ENCODE measurements at regions not wholly inside any gene's neighbourhood (a gene's known extent, or its start where the extent isn't known, plus 50 kb on each side); places are given as distances from the start of the nearest gene placed in this dataset.

DNA sequence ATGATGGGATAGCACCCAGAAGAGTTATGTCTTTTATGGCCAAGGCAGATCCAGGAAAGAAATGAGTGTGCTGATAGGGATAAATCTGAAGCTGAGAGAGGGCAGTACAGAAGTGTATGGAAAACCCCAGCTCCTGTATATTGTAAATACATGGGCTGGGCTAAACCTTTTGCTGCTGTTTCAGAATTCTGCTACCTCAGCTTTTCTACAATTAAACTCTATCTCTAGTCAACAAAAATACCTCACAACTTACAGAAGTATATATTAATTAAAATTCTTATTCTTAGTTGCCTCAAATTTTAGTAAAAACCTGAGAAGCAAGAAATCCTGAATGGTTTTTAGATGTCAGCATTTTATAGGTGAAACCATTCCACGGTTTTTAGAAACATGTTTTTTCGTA, 889.5 kb upstream of the NXPH2 start:
- TF ChIP-seq RAD21 (IDR thresholded peaks at IDR 0.05; ENCODE audit: low read depth) (no peak), YY1 (IDR thresholded peaks at IDR 0.05; ENCODE audit: low read depth) (no peak)
- TF ChIP-seq, protein P1, sequence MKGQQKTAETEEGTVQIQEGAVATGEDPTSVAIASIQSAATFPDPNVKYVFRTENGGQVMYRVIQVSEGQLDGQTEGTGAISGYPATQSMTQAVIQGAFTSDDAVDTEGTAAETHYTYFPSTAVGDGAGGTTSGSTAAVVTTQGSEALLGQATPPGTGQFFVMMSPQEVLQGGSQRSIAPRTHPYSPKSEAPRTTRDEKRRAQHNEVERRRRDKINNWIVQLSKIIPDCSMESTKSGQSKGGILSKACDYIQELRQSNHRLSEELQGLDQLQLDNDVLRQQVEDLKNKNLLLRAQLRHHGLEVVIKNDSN (IDR thresholded peaks at IDR 0.05): no peak

DNA sequence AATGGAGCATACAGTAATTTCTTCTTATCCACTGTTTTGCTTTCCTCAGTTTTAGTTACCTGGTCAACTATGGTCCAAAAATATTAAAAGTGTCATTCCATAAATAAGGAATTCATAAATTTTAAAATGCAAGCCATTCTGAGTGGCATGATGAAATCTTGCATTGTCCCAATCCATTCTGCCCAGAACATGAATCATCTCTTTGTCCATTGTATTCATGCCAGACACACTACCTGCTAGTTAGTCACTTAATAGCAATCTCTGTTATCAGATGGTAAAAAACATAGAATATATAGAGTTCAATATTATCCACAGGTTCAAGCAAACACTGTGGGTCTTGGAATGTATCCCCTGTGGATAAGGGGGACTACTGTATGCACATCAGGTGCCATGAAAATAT, 872.2 kb upstream of the NXPH2 start:
- TF ChIP-seq EGR1 (IDR thresholded peaks at IDR 0.05) (no peak), ZBTB7A (IDR thresholded peaks at IDR 0.05; ENCODE audit: low read depth) (no peak), NFIC (IDR thresholded peaks at IDR 0.05) (no peak), TAF1 (IDR thresholded peaks at IDR 0.05; ENCODE audit: low read depth) (no peak), TCF12 (IDR thresholded peaks at IDR 0.05; ENCODE audit: low read depth) (no peak), FOXM1 (IDR thresholded peaks at IDR 0.05; ENCODE audit: borderline replicate concordance, low read depth) (no peak), YY1 (IDR thresholded peaks at IDR 0.05; ENCODE audit: low read depth) (no peak), CREB1 (IDR thresholded peaks at IDR 0.05; ENCODE audit: low read depth) (no peak), CEBPB (IDR thresholded peaks at IDR 0.05) (no peak), EP300 (IDR thresholded peaks at IDR 0.05; ENCODE audit: borderline replicate concordance) (no peak), TEAD4 (IDR thresholded peaks at IDR 0.05) (no peak), RAD21 (IDR thresholded peaks at IDR 0.05; ENCODE audit: low read depth) (no peak)
- TF ChIP-seq, protein P1 (IDR thresholded peaks at IDR 0.05): no peak
- TF ChIP-seq, protein P2, sequence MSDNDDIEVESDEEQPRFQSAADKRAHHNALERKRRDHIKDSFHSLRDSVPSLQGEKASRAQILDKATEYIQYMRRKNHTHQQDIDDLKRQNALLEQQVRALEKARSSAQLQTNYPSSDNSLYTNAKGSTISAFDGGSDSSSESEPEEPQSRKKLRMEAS (IDR thresholded peaks at IDR 0.05): no peak
- TF ChIP-seq, protein P3, sequence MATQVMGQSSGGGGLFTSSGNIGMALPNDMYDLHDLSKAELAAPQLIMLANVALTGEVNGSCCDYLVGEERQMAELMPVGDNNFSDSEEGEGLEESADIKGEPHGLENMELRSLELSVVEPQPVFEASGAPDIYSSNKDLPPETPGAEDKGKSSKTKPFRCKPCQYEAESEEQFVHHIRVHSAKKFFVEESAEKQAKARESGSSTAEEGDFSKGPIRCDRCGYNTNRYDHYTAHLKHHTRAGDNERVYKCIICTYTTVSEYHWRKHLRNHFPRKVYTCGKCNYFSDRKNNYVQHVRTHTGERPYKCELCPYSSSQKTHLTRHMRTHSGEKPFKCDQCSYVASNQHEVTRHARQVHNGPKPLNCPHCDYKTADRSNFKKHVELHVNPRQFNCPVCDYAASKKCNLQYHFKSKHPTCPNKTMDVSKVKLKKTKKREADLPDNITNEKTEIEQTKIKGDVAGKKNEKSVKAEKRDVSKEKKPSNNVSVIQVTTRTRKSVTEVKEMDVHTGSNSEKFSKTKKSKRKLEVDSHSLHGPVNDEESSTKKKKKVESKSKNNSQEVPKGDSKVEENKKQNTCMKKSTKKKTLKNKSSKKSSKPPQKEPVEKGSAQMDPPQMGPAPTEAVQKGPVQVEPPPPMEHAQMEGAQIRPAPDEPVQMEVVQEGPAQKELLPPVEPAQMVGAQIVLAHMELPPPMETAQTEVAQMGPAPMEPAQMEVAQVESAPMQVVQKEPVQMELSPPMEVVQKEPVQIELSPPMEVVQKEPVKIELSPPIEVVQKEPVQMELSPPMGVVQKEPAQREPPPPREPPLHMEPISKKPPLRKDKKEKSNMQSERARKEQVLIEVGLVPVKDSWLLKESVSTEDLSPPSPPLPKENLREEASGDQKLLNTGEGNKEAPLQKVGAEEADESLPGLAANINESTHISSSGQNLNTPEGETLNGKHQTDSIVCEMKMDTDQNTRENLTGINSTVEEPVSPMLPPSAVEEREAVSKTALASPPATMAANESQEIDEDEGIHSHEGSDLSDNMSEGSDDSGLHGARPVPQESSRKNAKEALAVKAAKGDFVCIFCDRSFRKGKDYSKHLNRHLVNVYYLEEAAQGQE (IDR thresholded peaks at IDR 0.05; ENCODE audit: low read depth): no peak

DNA sequence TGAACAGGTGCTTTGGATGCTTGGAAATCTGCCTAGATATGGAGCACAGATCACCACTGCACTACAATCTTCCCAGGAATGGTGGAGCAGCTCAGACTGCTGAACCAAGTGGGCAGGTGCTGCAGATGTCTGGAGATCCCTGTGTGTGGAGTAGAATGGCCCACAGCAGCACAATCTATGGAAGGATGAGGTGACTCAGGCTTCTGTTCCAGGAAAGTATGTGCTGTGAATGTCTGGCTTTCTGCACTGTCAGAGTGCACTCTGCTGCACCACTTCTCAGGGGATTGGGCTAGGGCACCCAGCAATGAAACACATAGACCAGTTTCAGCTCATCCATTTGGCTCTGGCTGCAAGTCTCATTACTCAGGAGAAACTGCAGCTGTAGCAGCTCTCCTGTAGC, 865.4 kb upstream of the NXPH2 start:
- TF ChIP-seq RAD21 (IDR thresholded peaks at IDR 0.05; ENCODE audit: low read depth) (no peak), ZBTB7A (IDR thresholded peaks at IDR 0.05; ENCODE audit: low read depth) (no peak), EP300 (IDR thresholded peaks at IDR 0.05; ENCODE audit: borderline replicate concordance) (no peak), FOXM1 (IDR thresholded peaks at IDR 0.05; ENCODE audit: borderline replicate concordance, low read depth) (no peak), TEAD4 (IDR thresholded peaks at IDR 0.05) (no peak), CREB1 (IDR thresholded peaks at IDR 0.05; ENCODE audit: low read depth) (no peak), NFIC (IDR thresholded peaks at IDR 0.05) (no peak), EGR1 (IDR thresholded peaks at IDR 0.05) (no peak), TAF1 (IDR thresholded peaks at IDR 0.05; ENCODE audit: low read depth) (no peak), TCF12 (IDR thresholded peaks at IDR 0.05; ENCODE audit: low read depth) (no peak), CEBPB (IDR thresholded peaks at IDR 0.05) (no peak), YY1 (IDR thresholded peaks at IDR 0.05; ENCODE audit: low read depth) (no peak)
- TF ChIP-seq, protein P2 (IDR thresholded peaks at IDR 0.05): no peak
- TF ChIP-seq, protein P1 (IDR thresholded peaks at IDR 0.05): no peak
- TF ChIP-seq, protein P3 (IDR thresholded peaks at IDR 0.05; ENCODE audit: low read depth): no peak

DNA sequence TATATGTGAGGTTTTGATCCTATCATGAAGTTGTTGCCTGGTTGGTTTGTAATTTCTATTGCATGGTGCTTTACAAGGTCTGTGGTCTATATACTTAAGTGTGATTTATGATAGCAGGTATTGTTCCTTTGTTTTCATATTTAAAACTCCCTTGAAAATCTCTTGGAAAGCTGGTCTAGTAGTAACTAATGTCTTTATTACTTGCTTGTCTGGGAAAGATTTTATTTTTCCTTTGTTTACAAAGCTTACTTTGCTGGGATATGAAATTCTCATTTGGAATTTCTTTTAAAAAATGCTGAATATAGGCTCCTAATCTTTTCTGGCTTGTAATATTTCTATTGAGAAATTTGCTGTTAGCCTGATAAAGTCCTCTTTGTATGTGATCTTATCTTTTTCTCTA, 862.9 kb upstream of the NXPH2 start:
- TF ChIP-seq TEAD4 (IDR thresholded peaks at IDR 0.05): no peak
- no peak for TF ChIP-seq CREB1 (IDR thresholded peaks at IDR 0.05; ENCODE audit: low read depth)
- TF ChIP-seq, protein P3 (IDR thresholded peaks at IDR 0.05; ENCODE audit: low read depth): no peak
- TF ChIP-seq, protein P2 (IDR thresholded peaks at IDR 0.05): no peak
- TF ChIP-seq NFIC (IDR thresholded peaks at IDR 0.05): no peak
- no peak for TF ChIP-seq EP300 (IDR thresholded peaks at IDR 0.05; ENCODE audit: borderline replicate concordance)
- no peak for TF ChIP-seq ZBTB7A (IDR thresholded peaks at IDR 0.05; ENCODE audit: low read depth)
- TF ChIP-seq TAF1 (IDR thresholded peaks at IDR 0.05; ENCODE audit: low read depth): no peak
- no peak for TF ChIP-seq CEBPB (IDR thresholded peaks at IDR 0.05)
- no peak for TF ChIP-seq FOXM1 (IDR thresholded peaks at IDR 0.05; ENCODE audit: borderline replicate concordance, low read depth)

Measured in Ishikawa (cell line).